ENCODE measurements at regions not wholly inside any gene's neighbourhood (a gene's known extent, or its start where the extent isn't known, plus 50 kb on each side); places are given as distances from the start of the nearest gene placed in this dataset.

DNA sequence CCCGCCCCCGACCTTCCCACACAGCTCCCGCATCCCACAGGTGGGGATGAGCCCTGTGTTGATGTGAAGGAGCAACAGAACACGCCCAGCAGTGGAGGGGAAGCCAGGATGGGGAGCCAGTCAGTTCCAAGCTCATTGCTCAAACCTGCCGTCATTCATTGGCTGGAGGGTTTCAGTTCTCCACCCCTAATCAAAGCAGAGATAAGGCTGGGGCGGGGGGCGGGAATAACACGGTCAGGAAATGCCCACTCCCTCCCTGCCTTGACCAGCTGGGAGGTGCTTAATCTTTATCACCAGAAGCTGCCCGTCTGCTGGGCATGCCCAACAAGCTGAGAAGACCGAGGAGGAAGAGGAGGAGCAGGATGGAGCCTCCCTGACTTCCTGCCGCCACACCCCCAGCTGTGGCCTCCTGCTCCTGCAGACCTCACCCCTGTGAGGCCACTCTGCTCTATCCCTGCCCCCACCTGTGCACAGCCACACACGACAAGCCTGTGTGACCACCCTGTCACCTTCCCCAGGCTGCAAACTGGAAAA, 265.1 kb downstream of the ZEB1 start:
- TF ChIP-seq CTCF (conservative IDR thresholded peaks at IDR 0.05; ENCODE audit: low read depth, low read length) (no peak), MXI1 (IDR thresholded peaks at IDR 0.05; ENCODE audit: borderline replicate concordance, low read depth, low read length) (no peak), SMC3 (IDR thresholded peaks at IDR 0.05; ENCODE audit: low read depth, low read length) (no peak), BHLHE40 (IDR thresholded peaks at IDR 0.05; ENCODE audit: low read depth, low read length) (no peak), CEBPB (IDR thresholded peaks at IDR 0.05; ENCODE audit: low read depth, low read length) (no peak), RFX5 (IDR thresholded peaks at IDR 0.05; ENCODE audit: low read depth, low read length) (no peak)
